ENCODE measurements at regions not wholly inside any gene's neighbourhood (a gene's known extent, or its start where the extent isn't known, plus 50 kb on each side); places are given as distances from the start of the nearest gene placed in this dataset.

GRCh38 chr21:15272591-15272990, 207.8 kb upstream of the NRIP1 start:
- no peak for TF ChIP-seq CTCF (IDR thresholded peaks at IDR 0.05; ENCODE audit: insufficient read depth, low read length)
- TF ChIP-seq, protein P1, sequence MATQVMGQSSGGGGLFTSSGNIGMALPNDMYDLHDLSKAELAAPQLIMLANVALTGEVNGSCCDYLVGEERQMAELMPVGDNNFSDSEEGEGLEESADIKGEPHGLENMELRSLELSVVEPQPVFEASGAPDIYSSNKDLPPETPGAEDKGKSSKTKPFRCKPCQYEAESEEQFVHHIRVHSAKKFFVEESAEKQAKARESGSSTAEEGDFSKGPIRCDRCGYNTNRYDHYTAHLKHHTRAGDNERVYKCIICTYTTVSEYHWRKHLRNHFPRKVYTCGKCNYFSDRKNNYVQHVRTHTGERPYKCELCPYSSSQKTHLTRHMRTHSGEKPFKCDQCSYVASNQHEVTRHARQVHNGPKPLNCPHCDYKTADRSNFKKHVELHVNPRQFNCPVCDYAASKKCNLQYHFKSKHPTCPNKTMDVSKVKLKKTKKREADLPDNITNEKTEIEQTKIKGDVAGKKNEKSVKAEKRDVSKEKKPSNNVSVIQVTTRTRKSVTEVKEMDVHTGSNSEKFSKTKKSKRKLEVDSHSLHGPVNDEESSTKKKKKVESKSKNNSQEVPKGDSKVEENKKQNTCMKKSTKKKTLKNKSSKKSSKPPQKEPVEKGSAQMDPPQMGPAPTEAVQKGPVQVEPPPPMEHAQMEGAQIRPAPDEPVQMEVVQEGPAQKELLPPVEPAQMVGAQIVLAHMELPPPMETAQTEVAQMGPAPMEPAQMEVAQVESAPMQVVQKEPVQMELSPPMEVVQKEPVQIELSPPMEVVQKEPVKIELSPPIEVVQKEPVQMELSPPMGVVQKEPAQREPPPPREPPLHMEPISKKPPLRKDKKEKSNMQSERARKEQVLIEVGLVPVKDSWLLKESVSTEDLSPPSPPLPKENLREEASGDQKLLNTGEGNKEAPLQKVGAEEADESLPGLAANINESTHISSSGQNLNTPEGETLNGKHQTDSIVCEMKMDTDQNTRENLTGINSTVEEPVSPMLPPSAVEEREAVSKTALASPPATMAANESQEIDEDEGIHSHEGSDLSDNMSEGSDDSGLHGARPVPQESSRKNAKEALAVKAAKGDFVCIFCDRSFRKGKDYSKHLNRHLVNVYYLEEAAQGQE (IDR thresholded peaks at IDR 0.05; ENCODE audit: insufficient replicate concordance, low read depth) = no peak
- no peak for TF ChIP-seq SPI1 (IDR thresholded peaks at IDR 0.05; ENCODE audit: borderline replicate concordance, low read depth)
- no peak for TF ChIP-seq POLR2AphosphoS5 (IDR thresholded peaks at IDR 0.05; ENCODE audit: low read depth)
- TF ChIP-seq GABPA (IDR thresholded peaks at IDR 0.05; ENCODE audit: low read depth) = no peak
